ENCODE measurements at regions not wholly inside any gene's neighbourhood (a gene's known extent, or its start where the extent isn't known, plus 50 kb on each side); places are given as distances from the start of the nearest gene placed in this dataset.

DNA sequence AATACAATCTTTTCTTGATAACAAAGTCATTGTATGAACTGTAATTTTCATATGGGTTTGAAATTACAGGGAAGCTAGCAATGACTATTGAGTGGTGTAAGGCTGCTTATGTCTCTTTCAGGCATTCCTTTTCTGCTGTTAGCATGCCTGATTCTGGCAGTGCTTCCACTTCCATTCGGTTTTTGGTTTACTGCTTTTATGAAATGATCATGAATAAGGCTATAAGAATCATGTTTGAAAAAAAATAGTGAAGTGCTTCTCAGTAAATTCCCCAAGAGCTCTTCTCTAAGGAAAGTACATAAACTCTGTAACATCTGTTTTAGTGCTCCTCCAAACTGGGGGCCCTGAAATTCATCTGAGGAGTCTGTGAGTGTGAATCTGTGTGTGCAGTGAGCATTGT lies 434.0 kb upstream of the RGS6 start:
- DNase-seq (ENCODE audit: low spot score): peak; percentile 1

DNA sequence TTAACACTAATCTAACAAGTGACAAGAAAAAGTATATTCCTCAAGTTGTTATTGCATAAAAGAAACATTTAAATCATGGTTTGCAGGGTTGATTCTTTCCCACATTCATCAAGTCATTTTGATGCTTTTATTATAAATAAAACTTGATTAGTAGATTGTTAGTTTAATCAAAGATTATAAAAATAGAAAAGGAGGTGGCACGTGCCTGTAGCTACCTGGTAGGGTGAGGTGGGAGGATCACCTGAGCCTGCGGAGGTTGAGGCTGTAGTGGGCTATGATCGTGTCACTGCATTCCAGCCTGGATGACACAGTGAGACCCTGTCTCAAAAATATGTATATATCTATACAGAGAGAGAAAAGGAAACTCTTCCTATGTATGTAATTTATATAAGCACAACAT lies 433.2 kb upstream of the RGS6 start:
- DNase-seq (ENCODE audit: low spot score): no peak

DNA sequence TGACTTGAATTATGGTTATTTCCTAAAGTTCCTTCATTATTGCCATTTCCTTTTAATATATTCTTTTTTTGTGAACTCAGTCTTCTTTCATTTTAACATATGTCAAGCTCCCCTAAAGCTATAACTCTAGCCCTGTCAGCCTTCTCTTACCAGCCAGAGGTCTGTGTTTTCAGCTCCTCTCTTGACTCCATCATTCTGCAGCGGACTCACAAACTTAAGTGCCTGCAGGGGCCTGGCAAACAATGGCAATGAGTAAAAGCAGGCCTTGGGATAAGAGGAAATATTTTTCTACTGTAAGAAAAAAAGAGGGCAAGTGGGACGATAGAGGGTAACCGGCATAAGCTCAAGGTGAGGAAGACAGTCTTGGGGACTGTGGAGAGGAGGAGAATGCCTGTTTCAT lies 424.5 kb upstream of the RGS6 start:
- no peak for DNase-seq (ENCODE audit: low spot score)

DNA sequence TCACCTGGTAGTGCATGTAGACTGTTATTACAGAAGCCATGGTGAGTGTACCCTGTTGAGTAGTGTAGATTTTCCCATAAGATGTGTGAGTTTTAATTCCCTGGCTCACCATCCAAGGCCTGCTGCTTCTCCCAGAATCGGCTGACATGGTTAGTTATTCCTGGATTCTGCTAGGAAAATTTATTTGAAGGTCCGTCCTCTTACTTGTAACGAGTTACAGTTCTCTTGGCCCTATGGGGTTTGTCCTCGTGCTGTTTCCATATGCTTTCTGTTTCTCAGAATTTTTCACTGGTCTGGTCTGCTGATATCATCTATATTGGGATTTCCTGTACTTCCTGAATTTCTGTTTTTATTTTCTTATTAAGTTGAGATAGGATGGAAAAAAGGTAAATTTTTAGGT lies 423.3 kb upstream of the RGS6 start:
- DNase-seq (ENCODE audit: low spot score): no peak

DNA sequence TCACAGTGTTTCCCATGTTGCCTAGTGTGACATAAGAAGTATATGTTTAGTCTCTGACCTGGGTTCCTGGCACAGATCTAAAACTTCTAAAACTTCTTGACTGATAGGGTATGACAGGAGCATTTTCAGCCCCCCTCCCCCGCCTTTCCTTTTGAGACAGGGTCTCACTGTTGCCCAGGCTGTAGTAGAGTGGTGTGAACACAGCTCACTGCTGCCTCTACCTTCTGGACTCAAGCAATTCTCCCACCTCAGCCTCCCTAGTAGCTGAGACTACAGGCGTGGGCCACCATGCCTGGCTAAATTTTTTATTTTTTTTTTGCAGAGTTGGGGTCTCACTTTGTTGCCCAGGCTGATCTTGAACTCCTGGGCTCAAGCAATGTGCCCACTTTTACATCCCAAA lies 421.1 kb upstream of the RGS6 start:
- DNase-seq (ENCODE audit: low spot score): no peak

DNA sequence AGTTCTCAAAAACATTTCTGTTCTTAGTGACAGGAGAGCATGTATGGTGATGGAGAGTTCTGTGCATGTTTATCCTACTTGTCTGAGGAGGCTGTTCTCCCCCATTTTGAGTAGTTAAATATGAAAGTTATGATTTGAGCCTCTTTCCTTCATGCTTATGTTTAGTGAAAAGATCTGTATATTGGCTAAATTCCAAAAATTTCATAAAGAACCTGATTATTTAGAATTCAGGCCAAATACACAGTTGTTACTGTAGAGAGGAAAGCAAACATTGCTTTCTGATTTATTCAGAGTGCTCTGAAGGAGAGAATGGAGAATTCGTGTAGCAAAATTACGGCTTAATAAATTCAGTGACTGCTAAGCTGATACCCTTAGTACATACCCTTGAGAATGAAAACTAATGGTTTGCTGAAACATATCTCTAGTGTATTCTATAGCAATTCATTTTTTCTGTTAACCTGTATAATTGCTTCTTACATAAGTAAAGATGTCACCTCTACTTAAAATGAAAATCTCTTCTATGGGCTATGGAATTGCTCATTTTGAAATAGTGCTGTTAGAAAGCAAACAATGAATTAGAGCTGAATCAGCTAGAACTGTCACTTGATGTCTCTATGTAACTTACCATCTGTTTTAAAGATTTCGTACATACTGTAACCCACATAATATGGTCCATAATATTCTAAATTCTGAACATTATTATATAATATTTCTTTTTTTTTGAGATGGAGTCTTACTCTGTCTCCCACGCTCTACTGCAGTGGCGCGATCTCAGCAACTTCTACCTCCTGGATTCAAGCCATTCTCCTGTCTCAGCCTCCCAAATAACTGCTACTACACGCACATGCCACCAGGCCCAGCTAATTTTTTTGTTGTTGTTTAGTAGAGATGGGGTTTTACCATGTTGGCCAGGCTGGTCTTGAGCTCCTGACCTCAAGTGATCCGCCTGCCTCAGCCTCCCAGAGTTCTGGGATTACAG lies 417.0 kb upstream of the RGS6 start:
- DNase-seq (ENCODE audit: low spot score): no peak

DNA sequence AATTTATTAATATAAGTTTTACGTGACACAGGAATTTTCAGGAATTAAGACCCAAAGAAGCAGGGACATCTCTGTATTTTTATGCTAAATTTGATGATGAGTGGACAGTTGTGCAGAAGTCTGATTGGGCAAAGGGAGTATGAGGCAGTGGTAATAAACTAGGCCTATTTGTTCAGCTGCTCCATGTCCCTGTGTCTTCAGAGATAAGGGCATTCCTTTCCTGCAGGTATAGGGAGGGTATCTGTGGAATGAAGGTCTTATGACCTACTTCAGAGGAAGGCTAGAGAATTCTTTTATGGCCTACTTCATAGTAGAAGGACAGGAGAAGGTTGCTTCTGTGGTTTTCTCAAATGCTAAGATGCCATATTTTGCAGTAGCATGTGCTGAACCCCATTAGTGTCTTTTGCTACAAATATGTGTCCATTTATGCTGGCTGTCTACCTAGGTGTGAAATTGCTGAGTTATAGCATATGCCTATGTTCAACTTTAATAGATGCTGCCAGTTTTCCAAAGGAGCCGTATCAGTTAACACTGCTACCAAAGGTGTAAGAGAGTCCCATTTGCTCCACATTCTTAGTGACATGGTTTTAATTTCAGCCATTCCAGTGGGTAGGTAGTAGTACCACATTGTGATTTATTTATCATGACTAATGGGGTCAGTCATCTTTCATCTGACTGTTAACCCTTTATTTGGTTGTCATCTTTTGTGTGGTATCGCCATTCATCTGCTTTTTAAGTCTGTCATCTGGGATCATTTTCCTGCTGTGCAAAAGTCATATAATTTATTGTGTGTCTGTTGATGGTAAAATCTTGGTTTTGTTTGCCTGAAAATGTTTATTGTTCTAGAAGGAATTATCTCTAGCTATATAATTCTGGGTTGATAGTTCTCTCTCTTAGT lies 410.7 kb upstream of the RGS6 start:
- no peak for DNase-seq (ENCODE audit: low spot score)

DNA sequence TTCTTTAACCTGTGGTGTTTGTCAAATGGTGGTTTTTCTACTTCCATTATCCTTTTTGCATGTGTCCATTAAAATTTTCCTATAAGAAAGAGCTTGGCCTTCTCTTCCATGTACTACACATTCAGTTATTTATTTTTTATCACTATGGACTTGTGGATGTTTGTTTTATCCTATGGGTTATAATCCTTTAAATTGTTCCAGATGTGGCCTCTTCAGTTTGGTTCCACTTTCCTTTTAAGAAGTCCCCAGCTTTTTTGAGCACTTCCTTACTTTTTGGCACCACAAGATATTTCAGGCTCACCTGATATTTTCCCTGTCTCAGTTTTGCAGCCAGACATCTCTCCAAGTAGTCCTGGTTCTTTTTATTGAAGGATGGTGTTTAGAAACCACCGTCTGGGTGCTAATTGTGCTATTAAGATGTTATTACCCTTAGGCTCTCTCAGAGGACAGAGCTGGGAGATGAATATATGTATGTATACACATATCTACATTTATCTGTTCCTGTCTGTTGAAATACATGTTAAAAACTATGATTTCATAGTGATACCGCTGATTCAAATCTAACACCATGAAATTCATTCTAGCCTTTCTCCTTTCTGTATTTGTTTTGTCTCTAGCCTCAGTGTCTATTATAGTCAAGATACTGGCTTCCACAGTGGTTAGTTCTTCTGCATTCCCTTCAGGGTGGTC lies 408.5 kb upstream of the RGS6 start:
- peak; percentile 67 for DNase-seq (ENCODE audit: low spot score)

DNA sequence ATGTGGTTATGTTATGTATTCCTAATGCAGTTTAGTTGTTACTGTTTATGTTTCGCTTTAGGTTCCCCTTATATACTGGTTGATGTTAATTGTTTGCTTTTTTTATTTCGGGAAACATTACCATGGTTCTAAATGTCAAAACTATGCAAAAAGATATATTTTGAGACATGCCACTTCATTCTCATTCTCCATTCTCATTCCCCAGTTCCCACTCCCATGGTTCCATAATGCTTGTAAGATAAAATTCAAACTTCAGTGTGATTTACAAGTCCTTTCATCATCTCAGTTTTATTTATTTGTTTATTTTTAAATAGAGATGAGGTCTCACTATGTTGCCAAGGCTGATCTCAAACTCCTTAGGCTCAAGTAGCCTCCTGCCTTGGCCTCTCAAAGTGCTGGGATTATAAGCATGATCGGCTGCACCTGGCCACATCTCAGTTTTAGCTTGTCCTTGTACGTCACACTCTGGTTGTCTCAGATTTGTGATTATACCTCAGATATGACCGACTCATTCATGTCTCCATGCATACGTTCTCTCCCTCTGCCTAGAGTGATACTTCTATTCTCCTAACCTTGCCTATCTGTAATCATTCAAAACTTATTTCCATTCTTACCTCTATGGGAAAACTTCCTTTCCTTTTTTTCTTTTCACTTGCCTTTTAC lies 407.8 kb upstream of the RGS6 start:
- no peak for DNase-seq (ENCODE audit: low spot score)

DNA sequence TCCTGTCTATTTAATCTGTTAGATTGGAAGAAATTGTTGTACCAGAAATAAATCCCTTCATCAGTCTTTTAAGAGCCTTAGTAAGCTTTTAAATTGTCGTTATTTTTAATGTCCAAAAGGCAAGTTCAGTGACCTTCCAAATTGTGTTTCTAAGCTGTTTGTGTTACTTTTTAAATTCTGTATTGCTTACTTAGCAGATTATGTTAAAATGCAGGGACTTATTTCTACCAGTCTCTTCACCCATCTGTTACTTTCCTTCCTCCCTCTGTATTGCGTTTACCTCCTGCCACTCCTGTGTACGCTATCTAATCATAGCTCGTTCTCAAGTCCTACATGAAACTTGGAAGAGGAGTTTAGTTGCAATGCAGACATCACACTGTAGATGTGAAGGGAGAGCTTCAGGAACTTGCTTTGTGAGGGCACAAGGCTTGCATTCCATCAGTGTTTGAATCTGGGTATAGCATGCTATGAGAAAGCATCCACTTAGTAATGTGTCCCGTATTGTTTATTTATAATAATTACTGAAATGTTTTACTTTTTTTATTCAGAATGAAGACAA lies 406.5 kb upstream of the RGS6 start:
- no peak for DNase-seq (ENCODE audit: low spot score)

DNA sequence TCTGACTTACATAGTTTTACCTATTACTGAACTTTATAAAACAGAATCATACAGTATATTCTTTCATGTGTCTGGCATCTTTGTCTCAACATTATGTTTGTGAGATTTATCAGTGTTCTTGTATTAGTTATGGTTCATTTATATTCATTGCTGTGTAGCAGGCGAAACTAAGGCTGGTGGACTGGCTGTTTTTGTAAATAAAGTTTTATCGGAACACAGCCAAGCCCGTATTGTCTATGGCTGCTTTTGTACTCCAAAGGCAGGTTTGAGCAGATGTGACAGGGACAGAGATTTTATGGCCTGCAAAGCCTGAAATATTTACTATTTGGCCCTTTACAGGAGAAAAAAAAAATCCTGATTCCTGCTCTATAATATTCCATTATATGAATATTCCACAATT lies 405.8 kb upstream of the RGS6 start:
- no peak for DNase-seq (ENCODE audit: low spot score)

DNA sequence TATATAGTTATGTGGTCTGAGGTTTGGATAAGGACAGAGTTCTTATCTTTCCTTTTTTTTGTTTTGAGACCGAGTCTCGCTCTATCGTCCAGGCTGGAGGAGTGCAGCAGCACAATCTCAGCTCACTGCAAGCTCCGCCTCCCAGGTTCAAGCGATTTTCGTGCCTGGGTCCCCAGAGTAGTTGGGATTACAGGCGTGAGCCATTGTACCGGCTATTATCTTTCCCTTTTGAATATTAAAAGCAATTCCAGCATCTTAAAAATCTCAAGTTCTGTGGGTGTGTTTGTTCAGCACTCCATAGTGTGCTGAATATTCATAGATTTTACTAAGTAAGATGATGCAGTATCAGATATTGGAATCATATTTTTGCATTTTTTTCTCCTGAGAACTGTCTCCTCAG lies 404.4 kb upstream of the RGS6 start:
- DNase-seq (ENCODE audit: low spot score): no peak

DNA sequence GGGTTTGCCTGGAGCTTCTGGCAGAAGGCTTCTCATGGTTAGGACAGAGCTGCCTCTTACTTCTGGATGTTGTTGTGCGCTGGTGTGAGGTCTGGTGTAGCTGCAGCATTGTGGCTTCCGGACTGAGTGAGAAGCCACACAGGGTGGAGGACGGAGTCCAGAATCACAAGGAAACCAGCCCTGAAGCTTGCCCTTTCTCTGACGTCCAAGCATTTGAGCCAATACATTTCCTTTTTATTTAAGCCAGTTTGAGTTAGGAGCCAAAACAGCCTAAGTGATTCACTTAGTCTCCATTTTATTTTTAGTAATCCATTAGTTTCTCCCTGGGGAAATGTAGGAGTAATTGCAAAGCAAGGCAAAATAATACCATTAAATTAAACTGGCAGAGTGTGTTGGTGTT lies 402.4 kb upstream of the RGS6 start:
- DNase-seq (ENCODE audit: low spot score): no peak

DNA sequence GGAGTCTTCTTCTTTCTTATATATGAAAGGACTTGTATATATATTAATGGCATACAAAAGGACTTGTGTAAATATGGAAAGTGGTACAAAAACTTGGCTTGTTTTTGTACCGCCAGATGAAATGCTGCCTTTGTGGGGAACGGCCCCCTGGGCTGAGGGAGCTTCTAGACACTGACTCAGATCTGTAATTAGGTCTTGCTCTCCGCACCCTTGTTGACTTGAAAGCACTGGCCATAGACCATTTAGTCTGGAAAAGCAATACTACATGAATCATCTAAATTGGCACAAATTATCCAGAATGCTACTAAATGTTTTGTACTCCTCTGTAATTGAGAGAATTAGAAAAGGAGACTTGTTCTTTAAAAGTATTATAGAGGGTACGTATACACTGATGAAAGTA lies 399.9 kb upstream of the RGS6 start:
- no peak for DNase-seq (ENCODE audit: low spot score)

DNA sequence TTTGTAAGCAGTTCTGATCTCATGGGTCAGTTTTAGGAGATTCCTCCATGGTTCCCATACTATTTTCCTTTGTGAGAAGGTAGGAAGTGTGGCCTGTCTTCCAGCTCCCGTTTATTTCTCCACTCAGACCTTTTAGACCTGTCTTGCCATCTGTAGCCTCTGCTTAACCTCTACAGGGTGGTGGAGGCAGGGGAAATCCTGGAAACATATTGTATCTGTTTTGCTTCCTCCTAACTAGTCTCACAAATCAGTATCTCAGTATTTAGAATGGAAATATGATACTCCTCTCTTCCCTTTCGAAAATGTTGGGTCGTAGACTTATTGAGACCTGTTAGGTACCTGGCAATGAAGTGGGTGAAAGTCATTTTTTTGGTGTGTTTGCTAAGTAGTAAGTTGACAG lies 399.4 kb upstream of the RGS6 start:
- DNase-seq (ENCODE audit: low spot score): no peak

DNA sequence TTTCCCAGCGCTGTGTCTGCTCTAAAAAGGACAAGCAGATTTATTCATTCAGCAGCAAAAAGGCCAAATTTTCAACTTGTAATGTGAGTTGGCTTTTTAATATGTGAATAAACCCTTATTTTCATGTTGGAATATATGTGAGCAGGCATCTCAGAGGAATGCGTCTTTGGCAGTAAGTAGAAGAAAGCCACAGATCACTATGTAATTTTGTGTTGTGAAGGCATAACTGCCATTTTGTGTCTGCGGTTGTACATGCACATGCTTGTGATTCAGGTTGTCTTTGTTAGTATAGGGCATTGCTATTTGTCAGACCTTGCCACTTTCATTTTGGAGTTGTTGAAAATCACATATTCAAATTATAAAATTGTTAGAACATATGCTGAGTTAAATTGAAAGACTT lies 398.8 kb upstream of the RGS6 start:
- no peak for DNase-seq (ENCODE audit: low spot score)

DNA sequence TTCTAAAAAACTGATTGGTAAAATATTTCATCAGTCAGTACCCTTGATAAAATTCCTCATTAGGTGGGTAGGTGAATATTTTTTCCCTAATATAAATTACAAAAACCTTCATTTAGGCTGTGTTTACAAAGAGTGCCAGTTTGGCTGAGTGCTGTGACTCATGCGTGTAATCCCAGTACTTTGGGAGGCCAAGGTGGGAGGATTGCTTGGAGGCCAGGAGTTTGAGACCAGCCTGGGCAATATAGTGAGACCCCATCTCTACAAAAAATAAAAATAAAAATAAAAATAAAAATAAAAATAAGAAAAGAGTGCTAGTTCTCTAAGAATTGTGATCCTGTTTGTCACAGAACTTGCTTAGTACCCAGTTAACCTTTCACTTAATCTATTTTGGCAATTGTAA lies 398.4 kb upstream of the RGS6 start:
- DNase-seq (ENCODE audit: low spot score): no peak

DNA sequence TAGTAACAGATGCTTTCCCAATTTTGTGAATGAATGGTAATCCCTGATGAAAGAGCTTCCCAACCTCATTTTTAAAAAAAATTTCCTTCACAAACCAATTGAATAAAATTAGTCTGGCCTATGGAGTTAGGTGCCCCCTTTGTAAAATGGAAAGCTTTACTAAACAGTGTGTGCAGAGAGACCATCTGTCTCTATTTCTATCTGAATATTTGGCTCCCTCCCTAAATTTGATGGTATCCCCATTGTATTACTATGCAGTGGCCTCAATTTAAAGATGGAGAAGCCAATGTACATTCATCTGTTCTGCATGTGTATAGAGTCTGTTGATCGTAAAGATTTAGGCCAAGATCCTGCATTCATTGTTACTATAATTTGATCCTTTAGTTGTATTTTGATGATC lies 397.7 kb upstream of the RGS6 start:
- no peak for DNase-seq (ENCODE audit: low spot score)

DNA sequence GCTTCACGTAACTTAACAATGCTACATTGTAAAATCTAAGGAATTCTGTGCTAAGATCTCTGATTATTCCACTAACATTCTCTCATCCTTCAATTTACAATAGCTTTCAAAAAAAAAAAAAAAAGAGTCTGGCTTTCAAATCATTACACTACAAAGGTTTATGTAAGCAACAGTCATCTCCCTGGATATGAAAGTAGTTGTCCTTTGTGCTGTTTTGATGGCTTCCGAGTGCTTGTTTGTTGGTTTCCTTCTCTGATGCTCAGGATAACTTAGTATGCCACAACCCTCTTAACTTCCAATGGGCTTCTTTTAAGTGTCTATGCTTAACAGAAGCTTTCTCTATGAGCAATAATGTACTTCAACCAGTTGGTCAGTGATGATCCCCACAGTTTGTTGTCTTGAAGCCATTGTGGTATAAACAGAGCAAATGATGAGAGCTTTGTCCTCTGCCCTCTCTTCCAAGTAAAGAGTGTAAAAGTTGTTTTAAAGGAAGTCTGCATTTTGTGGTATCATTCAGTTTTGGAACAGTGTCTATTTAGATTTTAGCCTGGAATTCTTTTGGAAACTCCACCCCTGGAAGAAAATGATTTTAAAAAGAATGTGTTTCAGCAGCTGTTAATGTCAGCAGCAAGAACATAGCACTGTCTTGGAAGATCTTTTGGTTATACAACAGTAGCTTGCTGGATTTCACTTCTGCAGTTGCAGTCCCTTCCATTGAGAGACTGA lies 396.1 kb upstream of the RGS6 start:
- DNase-seq (ENCODE audit: low spot score): no peak

DNA sequence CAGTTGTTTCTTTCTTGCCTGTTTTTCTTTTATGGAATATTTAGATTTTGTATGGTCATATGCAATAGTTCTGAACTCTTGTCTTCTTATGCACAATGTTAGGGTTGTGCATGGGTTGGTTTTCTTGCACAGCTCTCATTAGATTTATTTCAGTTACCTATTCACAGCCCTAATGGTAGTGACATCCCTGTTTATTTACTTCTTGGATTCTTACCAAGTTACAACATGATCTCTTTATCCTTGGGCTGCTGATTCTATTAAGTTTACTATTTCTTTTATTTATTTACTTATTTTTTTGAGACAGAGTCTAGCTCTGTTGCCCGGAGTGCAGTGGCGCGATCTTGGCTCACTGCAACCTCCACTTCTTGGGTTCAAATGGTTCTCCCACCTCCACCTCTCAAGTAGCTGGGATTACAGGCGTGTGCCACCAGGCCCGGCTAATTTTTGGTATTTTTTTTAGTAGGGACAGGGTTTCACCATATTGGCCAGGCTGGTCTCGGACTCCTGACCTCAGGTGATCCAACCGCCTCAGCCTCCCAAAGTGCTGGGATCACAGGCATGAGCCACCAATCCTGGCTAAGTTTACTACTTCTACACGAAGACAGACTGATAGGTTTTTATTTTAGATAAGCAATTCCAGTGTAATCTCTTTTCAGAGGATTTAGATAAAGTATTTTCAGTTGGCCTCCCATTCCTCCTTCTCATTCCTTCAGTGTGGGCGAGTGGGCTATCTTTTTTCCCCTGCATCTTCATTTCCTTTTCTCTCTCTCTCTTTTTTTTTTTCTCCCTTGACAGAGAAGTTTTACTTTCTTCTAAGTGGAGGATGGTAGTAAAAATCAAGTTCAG lies 395.1 kb upstream of the RGS6 start:
- DNase-seq (ENCODE audit: low spot score): no peak
